ENCODE measurements at regions not wholly inside any gene's neighbourhood (a gene's known extent, or its start where the extent isn't known, plus 50 kb on each side); places are given as distances from the start of the nearest gene placed in this dataset.
"Not testable (repeated sequence)": the region's sequence is repeated elsewhere in the genome, so short reads cannot be mapped to it uniquely, and the experiment has no call there.

- intact Hi-C loops (cut with DNase I), result no loop called here
- DNase-seq, result no peak
These were observed 697.2 kb downstream of the USP25 start for GRCh38 chr21:16426936-16427335.

- intact Hi-C loops (cut with DNase I), result no loop called here
- no peak for DNase-seq
These were observed 697.9 kb downstream of the USP25 start for GRCh38 chr21:16427587-16428087.

DNA sequence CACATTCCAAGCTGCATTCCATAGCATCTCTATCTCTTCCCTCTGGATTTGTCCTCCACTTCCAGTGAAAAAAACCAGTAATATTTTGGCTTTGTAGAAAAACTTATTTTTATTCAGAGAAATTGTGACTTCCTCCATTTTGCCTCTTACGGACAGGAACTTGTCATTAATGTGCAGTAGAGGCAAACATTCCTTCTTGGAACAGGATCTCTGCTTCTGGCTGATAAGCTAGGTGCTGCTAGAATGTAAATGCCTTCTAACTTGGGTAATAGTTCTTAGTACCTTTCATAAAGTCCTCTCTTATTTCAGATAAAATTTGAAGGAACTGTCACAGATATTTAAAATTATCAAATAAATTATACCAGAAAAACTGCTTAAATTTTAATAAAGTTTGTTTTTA is 707.8 kb downstream of the USP25 start:
- DNase-seq, result no peak

GRCh38 chr21:16438761-16439160 is 709.0 kb downstream of the USP25 start:
- intact Hi-C loops (cut with DNase I), result no loop called here
- no peak for DNase-seq

More for the DNA sequence above, 707.8 kb downstream of the USP25 start:
- intact Hi-C loops (cut with DNase I), result no loop called here

- intact Hi-C loops (cut with DNase I), result no loop called here
- DNase-seq, result no peak
These were observed 712.0 kb downstream of the USP25 start for GRCh38 chr21:16441789-16442188.

DNA sequence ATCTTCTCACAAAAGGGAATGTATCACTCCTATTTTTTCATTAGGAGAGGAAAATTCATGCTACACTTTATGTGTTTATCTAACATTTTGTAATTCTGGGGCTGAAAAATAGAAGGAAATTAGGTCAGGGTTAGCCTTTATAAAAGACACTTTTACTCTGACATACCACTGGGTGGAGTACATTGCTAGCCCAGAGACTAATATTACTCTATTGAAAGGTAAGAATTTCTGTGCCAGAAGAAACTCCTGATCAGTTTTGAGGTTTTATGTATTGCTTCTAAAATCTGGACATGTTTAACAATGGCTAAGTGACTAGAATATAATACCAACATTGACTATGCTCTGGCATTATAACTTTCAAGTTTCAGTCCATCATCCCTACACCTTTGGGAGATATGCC is 724.6 kb downstream of the USP25 start:
- DNase-seq, result no peak
- intact Hi-C loops (cut with DNase I), result loop anchor here (10.0 kb wide), 2 partner anchors 80 to 150 kb away; no protein-coding TSS in a partner anchor

- DNase-seq, result no peak
These were observed 725.7 kb downstream of the USP25 start for GRCh38 chr21:16455526-16455925.

GRCh38 chr21:16455978-16456377 is 726.2 kb downstream of the USP25 start:
- intact Hi-C loops (cut with DNase I), result loop anchor here (10.0 kb wide), 2 partner anchors 79 to 149 kb away; no protein-coding TSS in a partner anchor
- peak in 8 of 10 donors; percentile 18 to 90 (median 30) for DNase-seq

More at GRCh38 chr21:16455526-16455925, 725.7 kb downstream of the USP25 start:
- intact Hi-C loops (cut with DNase I), result loop anchor here (10.0 kb wide), 2 partner anchors 79 to 149 kb away; no protein-coding TSS in a partner anchor

GRCh38 chr21:16457498-16457897 is 727.7 kb downstream of the USP25 start:
- intact Hi-C loops (cut with DNase I), result loop anchor here (10.0 kb wide), 2 partner anchors 77 to 147 kb away; no protein-coding TSS in a partner anchor
- no peak for DNase-seq

GRCh38 chr21:16460936-16461335 is 731.2 kb downstream of the USP25 start:
- intact Hi-C loops (cut with DNase I), result no loop called here
- no peak for DNase-seq

- DNase-seq; intact Hi-C loops (cut with DNase I): not testable (repeated sequence)
These were observed 734.6 kb downstream of the USP25 start for GRCh38 chr21:16464211-16464889.

- intact Hi-C loops (cut with DNase I), result no loop called here
- DNase-seq, result no peak
These were observed 738.4 kb downstream of the USP25 start for GRCh38 chr21:16468184-16468583.

- DNase-seq, result no peak
- intact Hi-C loops (cut with DNase I), result no loop called here
These were observed 744.2 kb downstream of the USP25 start for GRCh38 chr21:16473988-16474387.

DNA sequence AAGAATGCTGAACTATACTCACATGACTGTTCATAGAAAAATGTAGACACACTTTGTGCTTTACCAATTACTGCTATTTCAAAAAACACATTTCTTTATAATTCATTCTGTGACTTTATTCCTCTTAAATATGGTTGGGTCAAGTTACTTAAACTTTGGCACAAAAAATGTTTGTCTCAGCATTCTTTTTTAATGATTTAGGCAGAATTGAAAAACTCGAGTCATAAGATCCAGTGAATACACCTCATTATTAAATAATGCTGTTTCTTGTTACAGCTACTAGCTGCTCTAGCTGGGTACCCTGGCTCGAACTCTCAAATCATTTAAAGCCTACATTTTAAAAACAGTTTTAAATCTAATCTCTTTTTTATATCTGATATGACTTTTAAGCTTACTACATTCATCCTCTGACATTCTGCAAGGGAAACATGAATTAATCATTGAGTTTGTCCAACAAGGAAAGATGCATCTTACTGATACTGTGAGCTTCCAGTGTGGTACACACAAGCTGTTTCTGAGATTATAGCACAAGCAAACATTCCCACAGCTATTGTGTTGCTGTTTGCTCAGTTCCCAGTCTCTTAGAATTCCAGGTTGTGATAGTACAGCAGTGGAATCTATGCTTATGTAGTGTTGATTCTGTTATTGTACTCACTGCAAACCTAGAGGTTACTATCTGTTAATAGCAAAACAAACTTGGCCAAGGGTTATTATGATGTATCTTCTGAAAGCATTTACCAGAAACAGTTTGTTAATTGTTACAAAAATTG is 746.5 kb downstream of the USP25 start:
- no peak for DNase-seq
- intact Hi-C loops (cut with DNase I), result no loop called here

- intact Hi-C loops (cut with DNase I), result no loop called here
- no peak for DNase-seq
These were observed 758.3 kb downstream of the USP25 start for GRCh38 chr21:16488042-16488441.

- intact Hi-C loops (cut with DNase I), result no loop called here
These were observed 762.6 kb downstream of the USP25 start for GRCh38 chr21:16492356-16492755.

GRCh38 chr21:16492892-16493291 is 763.1 kb downstream of the USP25 start:
- intact Hi-C loops (cut with DNase I), result no loop called here
- no peak for DNase-seq

More at GRCh38 chr21:16492356-16492755, 762.6 kb downstream of the USP25 start:
- no peak for DNase-seq

DNA sequence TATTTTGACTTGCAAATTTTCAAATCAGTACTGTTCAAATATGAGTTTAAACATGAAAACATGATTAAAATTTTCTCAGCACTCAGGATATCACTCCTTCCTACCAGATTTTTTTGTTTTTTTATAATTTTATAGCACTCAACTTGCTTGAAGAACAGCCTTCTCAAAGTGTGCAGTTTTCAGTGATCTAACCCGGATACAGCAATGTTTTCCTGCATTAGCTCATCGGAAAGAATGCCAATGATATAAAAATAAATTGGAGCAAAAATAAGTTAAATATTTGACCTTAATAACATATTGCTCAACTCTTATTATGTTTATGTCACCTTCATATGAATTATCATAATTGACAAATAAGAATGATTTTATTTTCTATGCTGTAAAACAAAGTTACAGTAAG is 766.8 kb downstream of the USP25 start:
- DNase-seq, result no peak
- intact Hi-C loops (cut with DNase I), result no loop called here

DNA sequence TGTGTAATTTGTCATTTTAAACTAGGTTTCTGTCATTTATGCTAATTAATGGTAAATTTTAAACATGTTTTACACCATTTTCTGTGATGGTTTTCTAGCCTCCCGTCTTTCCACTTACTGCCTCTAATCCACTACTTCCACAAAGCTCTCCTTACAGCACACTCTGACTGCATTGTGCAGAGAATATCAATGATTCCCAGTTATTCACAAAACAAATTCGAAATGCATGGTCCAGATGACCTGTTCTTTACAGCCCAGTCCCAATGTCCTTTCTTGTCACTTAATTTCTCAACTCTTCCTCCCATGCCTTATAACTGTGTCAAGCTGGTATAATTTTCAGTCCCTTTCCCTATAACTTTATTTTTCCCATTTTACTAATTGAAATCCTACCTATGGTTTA is 770.5 kb downstream of the USP25 start:
- no peak for DNase-seq
- intact Hi-C loops (cut with DNase I), result no loop called here

DNA sequence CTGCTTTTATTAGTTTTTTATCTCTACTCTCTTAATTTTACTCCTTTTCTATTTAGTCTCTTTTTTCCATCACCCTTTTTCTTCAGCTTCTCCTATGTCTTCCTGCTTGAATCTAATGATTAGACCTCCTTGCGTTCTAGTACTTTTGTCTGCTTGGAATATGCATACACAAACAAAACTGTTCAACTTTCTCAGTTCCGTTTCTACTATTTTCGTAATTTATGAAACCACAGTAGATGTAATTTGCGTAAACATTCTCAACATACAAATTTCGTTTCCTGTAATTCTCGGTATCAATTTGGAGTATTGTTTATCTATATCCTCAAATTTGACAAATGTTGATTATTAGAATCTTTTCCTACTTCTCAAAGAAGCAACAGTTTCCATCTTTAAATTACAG is 772.5 kb downstream of the USP25 start:
- DNase-seq, result no peak
- intact Hi-C loops (cut with DNase I), result no loop called here

GRCh38 chr21:16502897-16503296 is 773.1 kb downstream of the USP25 start:
- DNase-seq, result no peak
- intact Hi-C loops (cut with DNase I), result no loop called here

All from posterior cingulate gyrus (tissue), 11 donors.